HepG2 (cell line): ENCODE measurements at regions not wholly inside any gene's neighbourhood (a gene's known extent, or its start where the extent isn't known, plus 50 kb on each side); places are given as distances from the start of the nearest gene placed in this dataset.
A peak's percentile ranks its signal among the peaks of the same experiment; 100 is the strongest.

Source experiments
- ATAC-seq: fragments of 200-7000 bp; cut with Tn5 transposase; 3 replicates; pipeline ENCODE4 v1.9.1; 2020; ENCODE audit warnings: mild to moderate bottlenecking, moderate library complexity
- BruUV-seq: library from RNA; stranded (reverse); fragments of 400-500 nt; replicated peaks from 2 replicates; lab custom pipeline; 2021; lab: Mats Ljungman, UMichigan
- CTCF ChIA-PET: fragments of 300-600 bp; formaldehyde crosslinking; extraction: SDS; loops from one replicate; lab custom pipeline; 2021; ENCODE audit warnings: low total read pairs, inconsistent platforms, low intra/inter-chr PET ratio; lab: Yijun Ruan, JAX
- POLR2A ChIA-PET: fragments of 350-600 bp; sonication (Branson Sonifier 250); formaldehyde crosslinking; loops from one replicate; lab custom pipeline; 2020; ENCODE audit warnings: antibody characterized with exemption, inconsistent platforms; lab: Yijun Ruan, JAX
- DNase-seq: peaks from one replicate; pipeline ENCODE4 v3.0.0-alpha.2; 2015; ENCODE audit warnings: low spot score
- FAIRE-seq: peaks from 3 replicates; lab custom pipeline; 2011; peaks lifted over from hg19 to GRCh38; lab: Jason Lieb, UNC
- H2AFZ ChIP-seq: one replicate; pipeline ENCODE4 v1.6.1; 2011; ENCODE audit warnings: low read length, inconsistent platforms
- H3K27ac ChIP-seq: fragments of 300-600 bp; 3 replicates; pipeline ENCODE4 v1.8.0; 2011; ENCODE audit warnings: mixed run types, mild to moderate bottlenecking, mixed read lengths, low read length, inconsistent platforms; ENCODE audit not compliant: insufficient read depth; ENCODE audit errors: extremely low read length
- H3K27me3 ChIP-seq, 2 experiments: fragments of 200-600 bp in 1 of 2; 2 replicates in 1 of 2; 3 replicates in 1 of 2; pipeline versions ENCODE4 v1.6.0 to v1.8.0; 2011; ENCODE audit warnings: low read length in 2 of 2, mild to moderate bottlenecking in 2 of 2, moderate library complexity in 2 of 2, inconsistent platforms in 1 of 2; ENCODE audit not compliant: insufficient read depth in 2 of 2, control insufficient read depth in 1 of 2
- H3K36me3 ChIP-seq, 2 experiments: fragments of 200-600 bp in 1 of 2; replicated peaks in 1 of 2; 2 replicates in 1 of 2; 3 replicates in 1 of 2; pipeline versions ENCODE4 v1.5.1 to v1.8.0; 2011; ENCODE audit warnings: low read length in 2 of 2, inconsistent platforms in 1 of 2; ENCODE audit not compliant: insufficient read depth in 2 of 2, control insufficient read depth in 1 of 2
- H3K4me1 ChIP-seq: 2 replicates; pipeline ENCODE4 v1.5.1; 2012; ENCODE audit warnings: low read length, inconsistent platforms; ENCODE audit not compliant: insufficient read depth
- H3K4me2 ChIP-seq: 2 replicates; pipeline ENCODE4 v1.6.0; 2011; ENCODE audit warnings: low read depth, low read length, inconsistent platforms
- H3K4me3 ChIP-seq, 3 experiments: fragments of 200-600 bp in 1 of 3; sonication (generic), shearing (Covaris generic) in 1 of 3; replicated peaks in 1 of 3; 2 replicates each; pipeline ENCODE4 v1.5.1; 2011 to 2016; ENCODE audit warnings: low read length in 3 of 3, inconsistent platforms in 2 of 3, low read depth in 2 of 3, mild to moderate bottlenecking in 2 of 3, control low read depth in 1 of 3, mixed read lengths in 1 of 3; ENCODE audit not compliant: insufficient read depth in 1 of 3
- H3K79me2 ChIP-seq: one replicate; pipeline ENCODE4 v1.6.1; 2011; ENCODE audit warnings: low read length, inconsistent platforms; ENCODE audit not compliant: insufficient read depth
- H3K9ac ChIP-seq: 2 replicates; pipeline ENCODE4 v1.6.0; 2011; ENCODE audit warnings: mild to moderate bottlenecking, low read depth, low read length, inconsistent platforms; ENCODE audit not compliant: insufficient read depth
- H3K9me3 ChIP-seq: 2 replicates; pipeline ENCODE4 v1.5.1; 2012; ENCODE audit warnings: mild to moderate bottlenecking, low read length
- H4K20me1 ChIP-seq: 2 replicates; pipeline ENCODE4 v1.6.0; 2011; ENCODE audit warnings: inconsistent platforms, mild to moderate bottlenecking, low read length, moderate library complexity; ENCODE audit not compliant: insufficient read depth
- HNRNPK ChIP-seq: fragments of 200-400 bp; formaldehyde crosslinking; IDR thresholded peaks from 2 replicates; pipeline ENCODE4 v1.6.1; 2018; ENCODE audit warnings: low read length, low read depth, moderate library complexity, mild to moderate bottlenecking; ENCODE audit not compliant: poor library complexity, severe bottlenecking
- MYNN ChIP-seq: sonication (generic); formaldehyde crosslinking; IDR thresholded peaks from 2 replicates; pipeline ENCODE4 v1.4.0; 2020; ENCODE audit warnings: mild to moderate bottlenecking, low read depth, missing genetic modification reagents
- NFE2L2 ChIP-seq: fragments of 150-350 bp; IDR thresholded peaks from 2 replicates; pipeline ENCODE4 v1.6.1; 2014; ENCODE audit warnings: low read length
- PCBP1 ChIP-seq: fragments of 200-400 bp; formaldehyde crosslinking; IDR thresholded peaks from 2 replicates; pipeline ENCODE4 v1.6.1; 2017; ENCODE audit warnings: mild to moderate bottlenecking, low read depth, low read length, borderline replicate concordance
- PCBP2 ChIP-seq: fragments of 200-400 bp; formaldehyde crosslinking; optimal IDR thresholded peaks from 2 replicates; pipeline ENCODE3; 2018; ENCODE audit warnings: low read length, low read depth; ENCODE audit not compliant: poor library complexity, severe bottlenecking
- PHF20 ChIP-seq: sonication (generic); formaldehyde crosslinking; IDR thresholded peaks from 2 replicates; pipeline ENCODE4 v1.5.0; 2020; ENCODE audit warnings: mild to moderate bottlenecking, missing genetic modification reagents
- SRSF4 ChIP-seq: fragments of 200-400 bp; formaldehyde crosslinking; IDR thresholded peaks from one replicate; pipeline ENCODE4 v1.6.1; 2018; ENCODE audit warnings: mild to moderate bottlenecking, low read depth, low read length, moderate library complexity; ENCODE audit not compliant: poor library complexity, severe bottlenecking
- ZNF335 ChIP-seq: sonication (generic); formaldehyde crosslinking; IDR thresholded peaks from 2 replicates; pipeline ENCODE4 v1.4.0; 2020; ENCODE audit warnings: missing genetic modification reagents
- ZNF350 ChIP-seq: sonication (generic); formaldehyde crosslinking; IDR thresholded peaks from 2 replicates; pipeline ENCODE4 v1.4.0; 2020; ENCODE audit warnings: mild to moderate bottlenecking, low read depth, missing genetic modification reagents, borderline replicate concordance
- ZNF543 ChIP-seq: sonication (generic); formaldehyde crosslinking; IDR thresholded peaks from 2 replicates; pipeline ENCODE4 v1.4.0; 2020; ENCODE audit warnings: mild to moderate bottlenecking, missing genetic modification reagents
- ZNF556 ChIP-seq: sonication (generic); formaldehyde crosslinking; IDR thresholded peaks from 2 replicates; pipeline ENCODE4 v1.4.0; 2020; ENCODE audit warnings: mild to moderate bottlenecking, missing genetic modification reagents, borderline replicate concordance
- ZNF615 ChIP-seq: sonication (generic); formaldehyde crosslinking; IDR thresholded peaks from 2 replicates; pipeline ENCODE4 v1.5.0; 2020; ENCODE audit warnings: mild to moderate bottlenecking, missing genetic modification reagents, borderline replicate concordance
- WGBS: methylation state at CpG from one replicate; pipeline ENCODE4 v1.1.6; 2017; ENCODE audit warnings: low lambda C conversion rate; 5-methylcytosine and 5-hydroxymethylcytosine counted together
- in situ Hi-C: cut with HindIII; loops from 2 replicates; pipeline ENCODE4 v1.10.0; 2017; ENCODE audit warnings: low pct_unique_long_range_greater_than_20kb; ENCODE audit not compliant: extremely low pct_ligation_motif_present
- intact Hi-C: fragments of 100-400 bp; cut with micrococcal nuclease; formaldehyde crosslinking; loops from one replicate; pipeline ENCODE4 v1.10.0; 2022; ENCODE audit not compliant: unreplicated experiment
- TF ChIP-seq, protein P1 (sequence below): sonication (generic); formaldehyde crosslinking; IDR thresholded peaks from 2 replicates; pipeline ENCODE4 v1.4.0; 2020; ENCODE audit warnings: missing genetic modification reagents
- TF ChIP-seq, protein P2 (sequence below): sonication (generic); formaldehyde crosslinking; IDR thresholded peaks from 2 replicates; pipeline ENCODE4 v1.5.1; 2020; ENCODE audit warnings: missing genetic modification reagents, mild to moderate bottlenecking, borderline replicate concordance

DNA sequence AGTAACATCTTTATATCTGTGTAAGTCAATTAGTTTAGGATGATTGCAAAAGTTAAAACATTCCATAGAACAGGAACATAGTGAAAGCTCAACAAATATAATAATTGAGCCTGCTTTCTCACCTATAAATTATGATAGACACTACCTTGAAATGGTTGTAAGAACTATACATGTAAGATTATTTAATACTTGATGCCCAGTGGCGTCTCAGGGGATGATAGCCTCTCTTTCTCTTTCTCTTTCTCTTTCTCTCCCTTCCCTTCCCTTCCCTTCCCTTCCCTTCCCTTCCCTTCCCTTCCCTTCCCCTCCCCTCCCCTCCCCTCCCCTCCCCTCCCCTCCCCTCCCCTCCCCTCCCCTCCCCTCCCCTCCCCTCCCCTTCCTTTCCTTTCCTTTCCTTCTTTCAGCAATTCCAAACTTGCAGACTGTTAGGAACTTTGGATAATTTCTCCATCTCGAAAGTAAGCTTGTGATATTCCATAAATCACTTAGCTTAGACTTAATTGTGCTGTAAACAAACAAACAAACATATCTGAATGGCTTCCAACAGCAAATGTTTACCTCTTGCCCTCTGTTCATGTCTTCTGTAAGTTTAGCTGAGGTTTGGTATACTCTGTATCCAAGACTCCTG, 1102.7 kb downstream of the TSN start:
- FAIRE-seq (no peak), ATAC-seq (no peak), DNase-seq (no peak)
- ChIA-PET POLR2A (no interaction called here), CTCF (no interaction called here)
- no peaks in the 10 kb centered on the region for H3K36me3 ChIP-seq
- in situ Hi-C loops = no loop called here
- intact Hi-C loops = no loop called here
- WGBS = 0% methylated on average over 2 of the region's 2 CpGs
- TF ChIP-seq, protein P1, sequence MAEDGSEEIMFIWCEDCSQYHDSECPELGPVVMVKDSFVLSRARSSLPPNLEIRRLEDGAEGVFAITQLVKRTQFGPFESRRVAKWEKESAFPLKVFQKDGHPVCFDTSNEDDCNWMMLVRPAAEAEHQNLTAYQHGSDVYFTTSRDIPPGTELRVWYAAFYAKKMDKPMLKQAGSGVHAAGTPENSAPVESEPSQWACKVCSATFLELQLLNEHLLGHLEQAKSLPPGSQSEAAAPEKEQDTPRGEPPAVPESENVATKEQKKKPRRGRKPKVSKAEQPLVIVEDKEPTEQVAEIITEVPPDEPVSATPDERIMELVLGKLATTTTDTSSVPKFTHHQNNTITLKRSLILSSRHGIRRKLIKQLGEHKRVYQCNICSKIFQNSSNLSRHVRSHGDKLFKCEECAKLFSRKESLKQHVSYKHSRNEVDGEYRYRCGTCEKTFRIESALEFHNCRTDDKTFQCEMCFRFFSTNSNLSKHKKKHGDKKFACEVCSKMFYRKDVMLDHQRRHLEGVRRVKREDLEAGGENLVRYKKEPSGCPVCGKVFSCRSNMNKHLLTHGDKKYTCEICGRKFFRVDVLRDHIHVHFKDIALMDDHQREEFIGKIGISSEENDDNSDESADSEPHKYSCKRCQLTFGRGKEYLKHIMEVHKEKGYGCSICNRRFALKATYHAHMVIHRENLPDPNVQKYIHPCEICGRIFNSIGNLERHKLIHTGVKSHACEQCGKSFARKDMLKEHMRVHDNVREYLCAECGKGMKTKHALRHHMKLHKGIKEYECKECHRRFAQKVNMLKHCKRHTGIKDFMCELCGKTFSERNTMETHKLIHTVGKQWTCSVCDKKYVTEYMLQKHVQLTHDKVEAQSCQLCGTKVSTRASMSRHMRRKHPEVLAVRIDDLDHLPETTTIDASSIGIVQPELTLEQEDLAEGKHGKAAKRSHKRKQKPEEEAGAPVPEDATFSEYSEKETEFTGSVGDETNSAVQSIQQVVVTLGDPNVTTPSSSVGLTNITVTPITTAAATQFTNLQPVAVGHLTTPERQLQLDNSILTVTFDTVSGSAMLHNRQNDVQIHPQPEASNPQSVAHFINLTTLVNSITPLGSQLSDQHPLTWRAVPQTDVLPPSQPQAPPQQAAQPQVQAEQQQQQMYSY (CRISPR knock-in tag) = no peak
- TF ChIP-seq PCBP2 (peak; percentile 24), HNRNPK (peak; percentile 99), ZNF556 (CRISPR knock-in tag) (no peak), SRSF4 (no peak), PCBP1 (peak; percentile 96), ZNF335 (no peak), PHF20 (no peak), MYNN (no peak), ZNF543 (no peak), ZNF350 (CRISPR knock-in tag) (no peak), ZNF615 (CRISPR knock-in tag) (no peak), NFE2L2 (no peak)
- TF ChIP-seq, protein P2, sequence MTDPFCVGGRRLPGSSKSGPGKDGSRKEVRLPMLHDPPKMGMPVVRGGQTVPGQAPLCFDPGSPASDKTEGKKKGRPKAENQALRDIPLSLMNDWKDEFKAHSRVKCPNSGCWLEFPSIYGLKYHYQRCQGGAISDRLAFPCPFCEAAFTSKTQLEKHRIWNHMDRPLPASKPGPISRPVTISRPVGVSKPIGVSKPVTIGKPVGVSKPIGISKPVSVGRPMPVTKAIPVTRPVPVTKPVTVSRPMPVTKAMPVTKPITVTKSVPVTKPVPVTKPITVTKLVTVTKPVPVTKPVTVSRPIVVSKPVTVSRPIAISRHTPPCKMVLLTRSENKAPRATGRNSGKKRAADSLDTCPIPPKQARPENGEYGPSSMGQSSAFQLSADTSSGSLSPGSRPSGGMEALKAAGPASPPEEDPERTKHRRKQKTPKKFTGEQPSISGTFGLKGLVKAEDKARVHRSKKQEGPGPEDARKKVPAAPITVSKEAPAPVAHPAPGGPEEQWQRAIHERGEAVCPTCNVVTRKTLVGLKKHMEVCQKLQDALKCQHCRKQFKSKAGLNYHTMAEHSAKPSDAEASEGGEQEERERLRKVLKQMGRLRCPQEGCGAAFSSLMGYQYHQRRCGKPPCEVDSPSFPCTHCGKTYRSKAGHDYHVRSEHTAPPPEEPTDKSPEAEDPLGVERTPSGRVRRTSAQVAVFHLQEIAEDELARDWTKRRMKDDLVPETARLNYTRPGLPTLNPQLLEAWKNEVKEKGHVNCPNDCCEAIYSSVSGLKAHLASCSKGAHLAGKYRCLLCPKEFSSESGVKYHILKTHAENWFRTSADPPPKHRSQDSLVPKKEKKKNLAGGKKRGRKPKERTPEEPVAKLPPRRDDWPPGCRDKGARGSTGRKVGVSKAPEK (CRISPR knock-in tag) = no peak
- H3K4me1 ChIP-seq = no peaks in the 10 kb centered on the region
- H3K4me2 ChIP-seq = no peak overlapping the region
- no TSS peak for BruUV-seq
- H2AFZ ChIP-seq = no peak overlapping the region
- peaks cover 12% of the 10 kb centered on the region for H3K9me3 ChIP-seq
- no peak overlapping the region for H3K27ac ChIP-seq
- H3K27me3 ChIP-seq = no peaks in the 10 kb centered on the region
- no peaks in the 10 kb centered on the region for H4K20me1 ChIP-seq
- H3K4me3 ChIP-seq = no peak overlapping the region
- H3K79me2 ChIP-seq = no peaks in the 10 kb centered on the region
- no peak overlapping the region for H3K9ac ChIP-seq
